ENCODE measurements at regions not wholly inside any gene's neighbourhood (a gene's known extent, or its start where the extent isn't known, plus 50 kb on each side); places are given as distances from the start of the nearest gene placed in this dataset.

DNA sequence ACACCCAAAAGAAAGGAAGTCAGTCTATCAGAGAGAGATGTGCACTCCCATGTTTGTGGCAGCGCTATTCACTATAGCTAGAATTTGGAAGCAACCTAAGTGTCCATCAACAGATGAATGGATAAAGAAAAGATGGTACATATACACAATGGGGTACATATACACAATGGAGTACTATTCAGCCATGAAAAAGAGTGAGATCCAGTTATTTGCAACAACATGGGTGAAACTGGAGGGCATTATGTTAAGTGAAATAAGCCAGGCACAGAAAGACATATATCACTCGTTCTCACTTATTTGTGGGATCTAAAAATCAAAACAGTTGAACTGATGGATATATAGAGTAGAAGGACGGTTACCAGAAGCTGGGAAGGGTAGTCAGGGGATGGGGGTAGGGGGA, 99.9 kb upstream of the ZNF516 start:
- DNase-seq, result no peak

DNA sequence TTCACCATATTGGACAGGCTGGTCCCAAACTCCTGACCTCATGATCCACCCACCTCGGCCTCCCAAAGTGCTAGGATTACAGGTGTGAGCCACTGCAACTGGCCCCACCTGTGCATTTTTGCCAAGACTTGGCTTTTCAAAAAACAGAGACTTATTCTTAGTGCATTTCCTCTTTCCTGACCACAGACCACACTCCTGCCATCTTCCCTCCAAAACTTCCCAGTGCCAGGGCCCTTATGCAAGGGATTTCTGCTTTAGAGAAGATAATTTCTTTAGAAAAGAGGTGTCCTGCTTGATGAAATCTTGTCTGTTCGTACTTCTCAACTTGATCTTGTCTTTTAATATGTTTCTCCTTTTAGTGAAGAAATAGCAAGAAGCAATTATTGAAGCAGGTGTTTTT, 98.8 kb upstream of the ZNF516 start:
- DNase-seq, result no peak

DNA sequence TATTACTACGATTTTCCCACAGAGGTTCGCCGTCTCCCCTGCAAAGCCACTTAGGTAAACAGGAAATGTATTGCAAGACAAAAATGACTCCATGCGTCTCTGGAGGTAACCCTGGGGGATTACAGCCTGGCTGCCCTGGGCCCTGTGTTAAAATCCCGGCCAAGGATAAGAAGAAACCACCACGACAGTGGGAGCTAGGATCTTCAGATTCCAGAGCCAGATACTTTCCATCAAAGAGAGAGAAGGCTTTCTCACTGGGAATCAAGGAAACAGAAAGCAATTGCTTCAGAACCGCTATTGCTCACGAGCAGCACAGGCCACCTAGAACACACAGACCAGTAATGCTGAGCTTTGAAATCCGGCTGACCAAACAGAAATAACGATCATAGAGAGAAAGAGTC, 97.9 kb upstream of the ZNF516 start:
- DNase-seq, result no peak

GRCh38 chr18:76592096-76592495, 97.1 kb upstream of the ZNF516 start:
- no peak for DNase-seq

- DNase-seq, result no peak
Measured at GRCh38 chr18:76589866-76590265, 94.8 kb upstream of the ZNF516 start.

- DNase-seq, result no peak
Measured at GRCh38 chr18:76589316-76589715, 94.3 kb upstream of the ZNF516 start.

DNA sequence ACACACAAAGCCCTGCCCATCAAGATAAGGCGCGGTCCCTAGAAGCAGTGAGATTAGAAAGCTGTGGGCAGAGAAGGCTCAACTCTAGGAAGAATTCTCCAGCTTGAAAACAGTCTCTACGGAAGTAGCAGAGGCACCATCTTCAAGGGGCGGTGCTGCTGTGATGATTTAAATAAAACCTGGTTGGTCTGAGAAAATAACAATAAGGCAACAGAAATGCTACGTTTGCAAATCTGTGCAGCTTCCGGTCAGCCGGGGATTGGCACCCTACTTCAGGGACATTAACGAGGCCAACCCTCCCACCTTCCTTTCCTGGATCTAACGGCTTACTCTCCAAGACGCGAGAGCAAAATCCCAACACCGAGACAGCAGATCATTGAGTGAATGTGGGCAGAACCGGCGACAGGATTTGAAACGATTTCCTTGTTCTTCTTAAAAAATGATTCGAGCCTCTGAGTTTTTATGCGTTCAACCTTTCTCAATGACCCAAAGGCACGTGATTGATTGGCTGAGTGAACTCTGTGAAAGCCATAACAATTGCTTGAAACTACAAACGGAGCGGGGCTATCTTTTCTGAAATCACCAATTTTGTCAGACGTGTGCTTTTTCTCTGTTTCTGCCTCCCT, 93.7 kb upstream of the ZNF516 start:
- no peak for DNase-seq

DNA sequence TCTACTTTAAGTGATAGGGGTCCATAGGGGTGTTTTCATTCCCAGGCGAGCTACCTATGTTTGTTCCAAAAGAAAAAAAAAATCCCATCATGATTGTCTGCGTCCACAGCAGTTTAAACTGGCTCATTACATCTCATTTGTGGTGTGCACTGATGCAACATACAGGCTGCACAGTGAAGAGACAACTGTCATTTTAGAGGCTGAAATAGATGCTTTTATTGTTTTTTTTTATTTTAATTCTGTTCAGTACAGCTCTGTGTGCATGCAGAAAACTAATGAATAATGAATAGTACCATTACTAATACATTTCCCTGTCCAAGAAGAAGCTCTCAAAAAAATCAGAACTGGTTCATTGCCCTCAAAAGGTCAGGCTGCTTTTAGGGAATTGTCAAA, 92.8 kb upstream of the ZNF516 start:
- DNase-seq, result no peak

DNA sequence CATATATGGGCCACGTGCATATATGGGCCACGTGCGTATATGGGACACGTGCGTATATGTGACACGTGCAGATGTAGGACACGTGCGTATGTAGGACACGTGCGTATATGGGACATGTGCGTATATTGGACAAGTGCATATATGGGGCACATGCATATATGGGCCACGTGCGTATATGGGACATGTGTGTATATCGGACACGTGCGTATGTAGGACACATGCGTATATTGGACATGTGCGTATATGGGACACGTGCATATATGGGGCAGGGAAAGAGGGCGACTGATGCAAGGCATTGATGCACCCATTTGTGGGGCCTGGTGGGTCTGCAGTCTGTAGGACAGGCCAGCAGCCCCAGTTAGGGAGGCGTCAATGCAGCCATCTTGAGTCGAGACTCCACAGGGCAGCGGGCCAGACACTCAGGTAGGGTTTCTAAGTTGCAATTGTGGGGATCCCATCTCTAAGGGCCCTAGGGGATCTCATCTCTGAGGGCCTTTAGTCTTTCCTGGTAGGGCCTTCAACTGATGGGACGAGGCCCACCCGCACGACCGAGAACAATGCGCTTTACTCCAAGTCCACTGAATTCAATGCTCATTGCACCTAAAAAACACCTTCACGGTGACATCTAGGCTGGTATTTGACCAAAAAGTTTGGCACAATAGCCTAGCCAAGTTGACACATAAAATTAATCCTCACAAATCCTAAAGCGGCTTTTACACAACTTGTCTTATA, 92.3 kb upstream of the ZNF516 start:
- no peak for DNase-seq

- no peak for DNase-seq
Measured at GRCh38 chr18:76584414-76585310, 89.6 kb upstream of the ZNF516 start.

DNA sequence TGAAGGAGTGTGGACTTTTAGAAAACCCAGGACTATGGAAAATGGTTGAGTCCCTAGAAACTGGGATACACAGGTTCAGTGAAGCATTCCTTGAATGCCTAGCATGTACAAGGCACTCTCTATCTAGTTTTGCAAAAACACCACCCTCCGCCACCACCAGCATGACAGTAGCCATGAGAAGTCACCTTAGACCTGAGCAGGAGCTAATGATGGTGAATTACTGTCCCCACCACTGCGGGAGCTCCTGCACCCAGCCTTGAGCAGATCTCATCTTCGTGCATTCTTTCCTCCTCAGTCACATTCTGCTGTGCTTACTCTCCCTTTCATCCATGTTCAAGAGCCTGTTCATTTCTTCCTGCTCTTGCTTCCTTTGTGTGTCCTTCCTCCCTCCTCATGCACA, 86.2 kb upstream of the ZNF516 start:
- DNase-seq, result no peak

- no peak for DNase-seq
Measured at GRCh38 chr18:76580288-76580962, 85.4 kb upstream of the ZNF516 start.

GRCh38 chr18:76579301-76579695, 84.3 kb upstream of the ZNF516 start:
- no peak for DNase-seq

- DNase-seq, result no peak
Measured at GRCh38 chr18:76578571-76579300, 83.7 kb upstream of the ZNF516 start.

GRCh38 chr18:76573325-76574025, 78.4 kb upstream of the ZNF516 start:
- DNase-seq, result no peak

DNA sequence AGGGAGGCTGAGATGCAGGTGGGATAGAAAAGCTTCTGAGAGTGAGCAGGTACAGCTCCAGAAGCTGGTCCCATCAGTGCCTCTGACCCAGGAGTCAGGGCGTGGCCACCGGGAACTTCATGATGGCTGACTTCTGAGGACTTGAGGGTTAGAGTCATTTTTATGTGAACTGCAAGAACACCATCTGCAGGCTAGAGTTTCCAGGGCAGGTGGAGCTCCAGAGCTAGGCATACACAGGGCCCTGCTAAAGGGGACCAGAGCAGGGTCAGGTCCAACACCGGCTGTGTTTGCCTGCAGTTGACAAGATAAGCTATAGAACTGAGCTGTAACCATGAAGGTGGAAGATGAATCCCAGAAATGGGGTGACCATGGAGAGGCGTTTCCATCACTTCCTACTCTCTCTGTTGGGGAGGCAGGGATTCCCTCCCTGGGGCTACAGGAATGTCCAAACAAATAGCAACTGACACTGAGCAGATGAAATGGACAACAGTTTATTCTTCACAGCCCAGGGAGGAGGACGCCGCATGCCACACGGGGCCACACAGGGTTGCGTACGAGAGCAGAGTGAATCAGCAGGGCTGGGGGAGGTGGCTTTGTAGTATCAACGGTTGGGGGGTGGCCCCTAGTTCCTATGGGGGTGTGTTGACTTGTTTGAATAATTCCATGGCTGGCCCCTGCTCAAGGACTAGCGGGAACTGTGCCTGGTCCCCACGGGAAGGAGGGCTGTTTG, 77.6 kb upstream of the ZNF516 start:
- no peak for DNase-seq

- no peak for DNase-seq
Measured at GRCh38 chr18:76571689-76572088, 76.6 kb upstream of the ZNF516 start.

GRCh38 chr18:76570856-76571255, 75.8 kb upstream of the ZNF516 start:
- no peak for DNase-seq

- DNase-seq, result no peak
Measured at GRCh38 chr18:76569644-76570419, 74.8 kb upstream of the ZNF516 start.

DNA sequence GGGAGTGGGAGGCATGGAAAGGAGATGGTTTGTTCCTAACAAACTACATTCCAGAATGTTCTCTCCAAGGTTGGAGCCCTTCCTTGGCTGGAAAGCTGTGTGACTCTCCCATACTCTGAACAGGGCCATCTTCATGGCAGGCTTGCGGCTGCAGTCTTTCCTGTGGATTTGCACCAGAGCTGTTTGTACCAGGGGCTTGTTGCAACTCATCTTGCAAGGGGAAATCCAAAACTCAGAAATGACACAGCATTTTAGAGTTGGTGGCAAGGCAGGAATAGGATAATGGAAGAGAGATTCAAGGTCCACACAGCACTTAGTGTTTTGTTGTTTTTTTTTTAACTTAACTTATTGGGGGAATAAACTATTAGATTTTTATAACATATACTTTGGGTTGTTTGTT, 73.7 kb upstream of the ZNF516 start:
- no peak for DNase-seq
